ENCODE measurements at regions not wholly inside any gene's neighbourhood (a gene's known extent, or its start where the extent isn't known, plus 50 kb on each side); places are given as distances from the start of the nearest gene placed in this dataset.
"Not testable (repeated sequence)": the region's sequence is repeated elsewhere in the genome, so short reads cannot be mapped to it uniquely, and the experiment has no call there.

- H4K20me1 ChIP-seq (ENCODE audit: insufficient read depth, poor library complexity, severe bottlenecking) = no peaks in the 10 kb centered on the region
- H3K27ac ChIP-seq = no peak overlapping the region
- H3K4me2 ChIP-seq = no peak overlapping the region
- H3K4me3 ChIP-seq = no peak overlapping the region
- DNase-seq (ENCODE audit: low spot score) = no peak
- H3K36me3 ChIP-seq (replicated peaks; ENCODE audit: insufficient read depth, low read depth) = no peaks in the 10 kb centered on the region
- H3K27me3 ChIP-seq = no peaks in the 10 kb centered on the region
- H3K9me3 ChIP-seq (ENCODE audit: low read depth) = no peaks in the 10 kb centered on the region
- peaks cover 5% of the 10 kb centered on the region for H3K4me1 ChIP-seq (ENCODE audit: insufficient read depth)
- TF ChIP-seq, protein P1, sequence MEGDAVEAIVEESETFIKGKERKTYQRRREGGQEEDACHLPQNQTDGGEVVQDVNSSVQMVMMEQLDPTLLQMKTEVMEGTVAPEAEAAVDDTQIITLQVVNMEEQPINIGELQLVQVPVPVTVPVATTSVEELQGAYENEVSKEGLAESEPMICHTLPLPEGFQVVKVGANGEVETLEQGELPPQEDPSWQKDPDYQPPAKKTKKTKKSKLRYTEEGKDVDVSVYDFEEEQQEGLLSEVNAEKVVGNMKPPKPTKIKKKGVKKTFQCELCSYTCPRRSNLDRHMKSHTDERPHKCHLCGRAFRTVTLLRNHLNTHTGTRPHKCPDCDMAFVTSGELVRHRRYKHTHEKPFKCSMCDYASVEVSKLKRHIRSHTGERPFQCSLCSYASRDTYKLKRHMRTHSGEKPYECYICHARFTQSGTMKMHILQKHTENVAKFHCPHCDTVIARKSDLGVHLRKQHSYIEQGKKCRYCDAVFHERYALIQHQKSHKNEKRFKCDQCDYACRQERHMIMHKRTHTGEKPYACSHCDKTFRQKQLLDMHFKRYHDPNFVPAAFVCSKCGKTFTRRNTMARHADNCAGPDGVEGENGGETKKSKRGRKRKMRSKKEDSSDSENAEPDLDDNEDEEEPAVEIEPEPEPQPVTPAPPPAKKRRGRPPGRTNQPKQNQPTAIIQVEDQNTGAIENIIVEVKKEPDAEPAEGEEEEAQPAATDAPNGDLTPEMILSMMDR (IDR thresholded peaks at IDR 0.05; ENCODE audit: poor library complexity) = no peak
- no peak for TF ChIP-seq EZH2phosphoT487 (IDR thresholded peaks at IDR 0.05; ENCODE audit: low read depth, severe bottlenecking, unreplicated experiment)
- no peak for TF ChIP-seq EZH2 (IDR thresholded peaks at IDR 0.05; ENCODE audit: borderline replicate concordance)
- no peaks in the 10 kb centered on the region for H3K79me2 ChIP-seq
- H2AFZ ChIP-seq = no peak overlapping the region
- no peaks in the 10 kb centered on the region for H3K9me2 ChIP-seq (replicated peaks; ENCODE audit: insufficient read depth)
- WGBS (ENCODE audit: low lambda C conversion rate, missing lambda C conversion rate) = 62% methylated on average over 13 of the region's 13 CpGs
Observed at GRCh38 chr6:167691533-167692312, 135.0 kb upstream of the AFDN start.

GRCh38 chr6:167693478-167693877 lies 133.2 kb upstream of the AFDN start:
- not testable (repeated sequence) for H3K4me3 ChIP-seq; H4K20me1 ChIP-seq (ENCODE audit: insufficient read depth, poor library complexity, severe bottlenecking); H3K27me3 ChIP-seq; H3K9me3 ChIP-seq (ENCODE audit: low read depth); H3K4me1 ChIP-seq (ENCODE audit: insufficient read depth); H3K4me2 ChIP-seq; H3K79me2 ChIP-seq; H3K27ac ChIP-seq; DNase-seq (ENCODE audit: low spot score); H2AFZ ChIP-seq; H3K9me2 ChIP-seq (replicated peaks; ENCODE audit: insufficient read depth); H3K36me3 ChIP-seq (replicated peaks; ENCODE audit: insufficient read depth, low read depth)
- 95% methylated on average over 8 of the region's 8 CpGs for WGBS (ENCODE audit: low lambda C conversion rate, missing lambda C conversion rate)

DNA sequence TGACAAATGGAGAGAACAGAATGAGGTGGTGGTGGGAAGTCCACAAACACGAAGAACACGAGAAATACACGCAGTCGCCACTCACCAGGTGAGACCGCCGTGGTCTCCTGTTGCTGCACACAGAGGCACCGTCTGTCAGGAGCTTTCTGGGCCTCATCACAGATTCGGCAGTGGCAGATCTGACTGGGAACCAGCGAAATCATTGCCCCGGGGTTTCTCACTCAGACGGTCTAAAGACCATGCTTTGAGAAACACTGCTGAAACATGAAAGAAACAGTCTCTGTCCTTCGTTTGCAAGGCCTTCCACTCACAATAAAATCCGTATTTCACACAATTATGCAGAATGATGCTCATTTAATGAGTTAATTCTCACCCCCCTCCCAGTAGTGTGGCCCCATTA lies 130.9 kb upstream of the AFDN start:
- Histone ChIP-seq H3K4me1 (ENCODE audit: insufficient read depth) (peaks cover 19% of the 10 kb centered on the region), H3K9me2 (replicated peaks; ENCODE audit: insufficient read depth) (no peaks in the 10 kb centered on the region), H4K20me1 (ENCODE audit: insufficient read depth, poor library complexity, severe bottlenecking) (no peaks in the 10 kb centered on the region), H2AFZ (no peak overlapping the region), H3K79me2 (no peaks in the 10 kb centered on the region), H3K4me3 (no peak overlapping the region), H3K36me3 (replicated peaks; ENCODE audit: insufficient read depth, low read depth) (no peaks in the 10 kb centered on the region), H3K27ac (no peak overlapping the region), H3K4me2 (no peak overlapping the region), H3K27me3 (no peaks in the 10 kb centered on the region), H3K9me3 (ENCODE audit: low read depth) (no peaks in the 10 kb centered on the region)
- WGBS (ENCODE audit: low lambda C conversion rate, missing lambda C conversion rate) = 88% methylated on average over 13 of the region's 13 CpGs
- TF ChIP-seq EZH2phosphoT487 (IDR thresholded peaks at IDR 0.05; ENCODE audit: low read depth, severe bottlenecking, unreplicated experiment) = no peak
- no peak for TF ChIP-seq EZH2 (IDR thresholded peaks at IDR 0.05; ENCODE audit: borderline replicate concordance)
- TF ChIP-seq, protein P1 (IDR thresholded peaks at IDR 0.05; ENCODE audit: poor library complexity) = no peak
- DNase-seq (ENCODE audit: low spot score) = no peak

DNA sequence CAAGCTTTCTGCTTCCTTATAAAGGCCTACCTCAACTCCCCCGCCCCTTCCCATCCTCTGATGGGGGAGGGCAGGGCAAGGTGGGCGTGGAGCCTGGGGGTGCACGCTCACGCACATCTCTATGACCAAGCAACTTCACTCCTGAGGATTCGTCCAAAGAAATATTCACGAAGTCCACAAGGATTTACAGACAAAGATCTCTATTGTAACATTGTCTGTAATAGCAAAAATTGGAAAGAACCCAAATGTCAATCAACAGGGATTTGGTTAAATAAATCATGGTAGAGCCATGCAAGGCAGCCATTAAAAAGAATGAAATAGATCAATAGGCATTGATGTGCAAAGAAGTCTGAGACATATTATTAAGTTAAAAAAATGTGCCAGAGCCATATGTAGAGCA lies 130.4 kb upstream of the AFDN start:
- H3K27me3 ChIP-seq = no peaks in the 10 kb centered on the region
- no peak overlapping the region for H3K4me3 ChIP-seq
- H3K9me3 ChIP-seq (ENCODE audit: low read depth) = no peaks in the 10 kb centered on the region
- H3K27ac ChIP-seq = no peak overlapping the region
- 87% methylated on average over 6 of the region's 6 CpGs for WGBS (ENCODE audit: low lambda C conversion rate, missing lambda C conversion rate)
- DNase-seq (ENCODE audit: low spot score) = no peak
- peaks cover 19% of the 10 kb centered on the region for H3K4me1 ChIP-seq (ENCODE audit: insufficient read depth)
- H3K36me3 ChIP-seq (replicated peaks; ENCODE audit: insufficient read depth, low read depth) = no peaks in the 10 kb centered on the region
- TF ChIP-seq, protein P1 (IDR thresholded peaks at IDR 0.05; ENCODE audit: poor library complexity) = no peak
- no peak for TF ChIP-seq EZH2 (IDR thresholded peaks at IDR 0.05; ENCODE audit: borderline replicate concordance)
- no peak for TF ChIP-seq EZH2phosphoT487 (IDR thresholded peaks at IDR 0.05; ENCODE audit: low read depth, severe bottlenecking, unreplicated experiment)
- H2AFZ ChIP-seq = no peak overlapping the region
- no peaks in the 10 kb centered on the region for H3K79me2 ChIP-seq
- H3K9me2 ChIP-seq (replicated peaks; ENCODE audit: insufficient read depth) = no peaks in the 10 kb centered on the region
- H3K4me2 ChIP-seq = no peak overlapping the region
- no peaks in the 10 kb centered on the region for H4K20me1 ChIP-seq (ENCODE audit: insufficient read depth, poor library complexity, severe bottlenecking)

Measured in hepatocyte (in vitro differentiated cells).